GM20000 (cell line): ENCODE measurements at regions not wholly inside any gene's neighbourhood (a gene's known extent, or its start where the extent isn't known, plus 50 kb on each side); places are given as distances from the start of the nearest gene placed in this dataset.

Experiments
- DNase-seq: peaks from one replicate; pipeline ENCODE4 v3.0.0; 2012; ENCODE audit warnings: low spot score
- CTCF ChIP-seq: IDR thresholded peaks from 2 replicates; pipeline ENCODE4 v1.5.1; 2012; ENCODE audit warnings: mild to moderate bottlenecking, control low read depth; ENCODE audit errors: extremely low read depth, missing control alignments

GRCh38 chr12:107235600-107235999 is 142.3 kb upstream of the CRY1 start:
- DNase-seq, result no peak
- no peak for TF ChIP-seq CTCF

- no peak for DNase-seq
- no peak for TF ChIP-seq CTCF
Measured at GRCh38 chr12:107236824-107237511, 143.6 kb upstream of the CRY1 start.

GRCh38 chr12:107238296-107238695 is 144.9 kb upstream of the CRY1 start:
- DNase-seq, result no peak
- TF ChIP-seq CTCF, result no peak

- no peak for DNase-seq
- no peak for TF ChIP-seq CTCF
Measured at GRCh38 chr12:107241411-107241810, 148.1 kb upstream of the CRY1 start.

- TF ChIP-seq CTCF, result no peak
- DNase-seq, result no peak
Measured at GRCh38 chr12:107242189-107242588, 148.8 kb upstream of the CRY1 start.

- no peak for TF ChIP-seq CTCF
- DNase-seq, result no peak
Measured at GRCh38 chr12:107243341-107243740, 150.0 kb upstream of the CRY1 start.

GRCh38 chr12:107244584-107244983 is 151.2 kb upstream of the CRY1 start:
- TF ChIP-seq CTCF, result no peak
- DNase-seq, result no peak
